MM.1S (cell line): ENCODE measurements at regions not wholly inside any gene's neighbourhood (a gene's known extent, or its start where the extent isn't known, plus 50 kb on each side); places are given as distances from the start of the nearest gene placed in this dataset.

Source experiments
- CTCF ChIP-seq: fragments of 300-600 bp; sonication (generic); IDR thresholded peaks from 2 replicates; pipeline ENCODE4 v1.5.1; 2016; ENCODE audit warnings: antibody characterized with exemption, low read length, mixed read lengths
- EZH2phosphoT487 ChIP-seq: fragments of 300-600 bp; sonication (generic); IDR thresholded peaks from 2 replicates; pipeline ENCODE4 v1.6.1; 2018; ENCODE audit warnings: antibody characterized with exemption, low read length

- TF ChIP-seq CTCF (no peak), EZH2phosphoT487 (no peak)
These were observed 295.3 kb downstream of the KCNC2 start for GRCh38 chr12:74914378-74914777.
